Rectal smooth muscle tissue (tissue), 1 donor: ENCODE measurements at regions not wholly inside any gene's neighbourhood (a gene's known extent, or its start where the extent isn't known, plus 50 kb on each side); places are given as distances from the start of the nearest gene placed in this dataset.
"Not testable (repeated sequence)": the region's sequence is repeated elsewhere in the genome, so short reads cannot be mapped to it uniquely, and the experiment has no call there.

Experiments
- H3K27ac ChIP-seq: one replicate; pipeline ENCODE4 v1.7.0; 2013; ENCODE audit warnings: low read depth, low read length, inconsistent platforms
- H3K27me3 ChIP-seq: one replicate; pipeline ENCODE4 v1.7.0; 2013; ENCODE audit warnings: low read length; ENCODE audit not compliant: control insufficient read depth, insufficient read depth
- H3K36me3 ChIP-seq: one replicate; pipeline ENCODE4 v1.7.0; 2013; ENCODE audit warnings: low read length; ENCODE audit not compliant: control insufficient read depth, insufficient read depth
- H3K4me1 ChIP-seq: one replicate; pipeline ENCODE4 v1.7.0; 2013; ENCODE audit warnings: low read length; ENCODE audit not compliant: control insufficient read depth, insufficient read depth
- H3K4me3 ChIP-seq: one replicate; pipeline ENCODE4 v1.7.0; 2013; ENCODE audit warnings: low read length
- H3K9ac ChIP-seq: one replicate; pipeline ENCODE4 v1.7.0; 2013; ENCODE audit warnings: low read length

DNA sequence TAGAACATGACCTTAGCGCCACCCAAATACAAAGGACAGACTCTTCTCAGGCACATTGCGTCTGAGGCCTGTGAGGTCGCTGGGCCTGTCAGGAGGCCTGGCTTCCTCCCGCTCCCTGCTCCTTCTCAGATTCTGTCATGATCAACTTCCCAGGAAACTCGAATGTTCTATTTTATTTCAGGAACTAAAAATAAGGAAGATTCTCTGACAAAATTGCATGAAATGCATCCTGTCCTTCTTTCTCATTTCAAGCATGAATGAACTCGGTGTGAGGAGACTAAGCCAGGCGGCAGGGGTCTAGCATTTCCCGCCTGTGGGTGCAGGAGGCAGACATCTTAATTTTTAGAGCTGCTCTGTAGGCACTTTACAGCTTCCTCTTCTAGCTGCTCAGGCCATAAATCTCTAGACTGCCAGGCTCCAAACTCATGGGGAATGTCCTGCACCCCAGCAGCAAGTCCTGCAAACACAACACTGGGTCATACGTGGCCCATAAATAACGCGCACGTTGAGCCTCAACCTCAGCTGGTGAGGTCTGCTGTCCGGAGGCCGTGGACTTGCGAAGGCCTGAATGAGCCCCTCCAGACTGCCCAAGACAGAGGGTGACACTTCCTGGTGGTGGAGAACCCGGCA is 109.7 kb upstream of the ZNF236 start:
- H3K27me3 ChIP-seq: no peaks in the 10 kb centered on the region
- no peak overlapping the region for H3K27ac ChIP-seq
- H3K4me3 ChIP-seq: no peak overlapping the region
- no peaks in the 10 kb centered on the region for H3K4me1 ChIP-seq
- H3K9ac ChIP-seq: no peak overlapping the region
- H3K36me3 ChIP-seq: no peaks in the 10 kb centered on the region

DNA sequence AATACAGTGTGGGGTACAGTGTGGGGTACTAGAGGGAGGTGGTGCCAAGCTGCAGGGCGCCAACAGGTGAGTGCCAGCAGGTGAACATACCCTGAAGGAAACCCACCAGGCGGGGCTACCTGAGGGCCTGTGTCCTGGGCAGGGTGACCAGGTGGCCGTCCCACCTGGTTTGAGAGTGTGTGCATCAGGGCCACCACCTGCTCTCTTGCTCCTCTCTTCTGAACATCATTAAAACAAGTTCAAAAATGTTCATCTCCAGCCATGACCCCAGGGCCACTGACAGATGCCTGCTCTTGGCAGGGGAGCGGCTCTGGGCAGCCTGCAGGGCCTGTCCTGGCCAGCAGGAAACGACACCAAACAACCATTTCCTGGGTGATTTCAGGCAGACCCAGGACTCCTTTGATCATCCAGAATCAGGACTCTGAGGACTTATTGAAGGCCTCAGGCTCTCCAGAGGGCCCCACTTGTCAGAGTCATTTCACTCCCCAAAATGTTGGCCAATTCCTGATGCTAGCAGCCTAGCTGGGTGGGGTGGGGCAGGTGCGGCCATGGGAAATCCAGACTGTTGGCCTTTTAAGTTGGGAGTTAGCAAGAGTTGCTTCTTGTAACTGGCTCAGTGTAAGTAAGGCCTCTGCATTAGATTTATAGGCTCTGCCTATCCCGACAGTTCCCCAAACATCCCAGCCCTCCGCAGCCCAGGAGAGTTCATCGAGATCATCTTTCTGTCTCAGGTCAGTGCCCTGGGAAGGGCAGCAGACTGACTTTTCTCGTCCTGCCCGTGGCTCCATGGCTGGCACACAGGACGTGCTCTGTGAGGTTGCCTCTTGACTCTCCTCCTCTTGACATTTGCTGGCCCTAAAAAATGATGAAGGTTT is 111.5 kb upstream of the ZNF236 start:
- H3K4me3 ChIP-seq: no peak overlapping the region
- no peak overlapping the region for H3K9ac ChIP-seq
- H3K4me1 ChIP-seq: no peaks in the 10 kb centered on the region
- H3K27me3 ChIP-seq: no peaks in the 10 kb centered on the region
- no peak overlapping the region for H3K27ac ChIP-seq
- H3K36me3 ChIP-seq: no peaks in the 10 kb centered on the region

DNA sequence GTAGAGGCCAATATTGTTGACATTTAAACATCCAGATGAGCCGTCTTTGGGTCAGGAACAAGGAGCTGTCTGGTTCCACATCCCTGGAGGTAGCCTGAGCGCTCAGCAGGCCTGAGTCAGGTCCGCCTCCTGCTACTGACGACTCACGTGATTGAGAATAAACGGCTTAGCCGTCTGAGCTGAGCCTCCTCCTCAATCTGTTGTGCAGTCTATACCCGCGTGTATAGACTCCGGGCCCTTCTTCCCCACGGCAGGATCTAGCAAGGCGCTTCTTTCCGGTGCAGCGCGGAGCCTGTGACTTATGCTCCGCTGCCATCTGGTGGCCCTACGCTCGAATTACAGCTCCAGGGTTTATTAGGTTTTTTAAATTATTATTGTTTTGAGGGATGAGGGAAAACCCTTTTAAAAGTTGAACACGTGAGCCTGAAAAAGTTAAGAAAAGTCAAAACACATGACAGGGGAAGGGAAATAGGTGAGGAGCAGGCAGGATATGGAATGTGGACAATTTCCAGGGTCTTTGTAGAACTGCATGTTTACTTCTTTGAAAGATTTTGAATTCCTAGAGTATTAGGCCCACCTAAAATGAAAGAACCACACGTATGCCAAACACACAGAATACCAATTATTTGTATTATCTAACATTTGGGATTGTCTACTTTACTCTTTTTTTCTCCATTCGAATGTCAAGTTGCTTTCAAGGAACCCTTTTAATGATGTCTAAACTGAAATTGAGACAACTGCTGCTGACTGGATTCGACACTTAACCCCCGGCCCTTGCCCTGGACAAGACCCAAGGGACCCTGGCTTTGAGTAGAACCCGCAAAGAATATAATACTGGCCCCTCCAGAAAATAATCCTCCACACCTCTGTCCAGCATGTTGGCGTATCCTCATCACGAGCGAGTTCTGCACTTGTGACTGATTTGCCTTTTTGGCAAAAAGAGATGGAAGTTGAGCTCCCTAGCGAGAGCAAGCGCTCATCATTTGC is 112.4 kb upstream of the ZNF236 start:
- H3K27me3 ChIP-seq: no peaks in the 10 kb centered on the region
- no peaks in the 10 kb centered on the region for H3K36me3 ChIP-seq
- no peaks in the 10 kb centered on the region for H3K4me1 ChIP-seq
- H3K4me3 ChIP-seq: no peak overlapping the region
- H3K27ac ChIP-seq: no peak overlapping the region
- H3K9ac ChIP-seq: no peak overlapping the region

DNA sequence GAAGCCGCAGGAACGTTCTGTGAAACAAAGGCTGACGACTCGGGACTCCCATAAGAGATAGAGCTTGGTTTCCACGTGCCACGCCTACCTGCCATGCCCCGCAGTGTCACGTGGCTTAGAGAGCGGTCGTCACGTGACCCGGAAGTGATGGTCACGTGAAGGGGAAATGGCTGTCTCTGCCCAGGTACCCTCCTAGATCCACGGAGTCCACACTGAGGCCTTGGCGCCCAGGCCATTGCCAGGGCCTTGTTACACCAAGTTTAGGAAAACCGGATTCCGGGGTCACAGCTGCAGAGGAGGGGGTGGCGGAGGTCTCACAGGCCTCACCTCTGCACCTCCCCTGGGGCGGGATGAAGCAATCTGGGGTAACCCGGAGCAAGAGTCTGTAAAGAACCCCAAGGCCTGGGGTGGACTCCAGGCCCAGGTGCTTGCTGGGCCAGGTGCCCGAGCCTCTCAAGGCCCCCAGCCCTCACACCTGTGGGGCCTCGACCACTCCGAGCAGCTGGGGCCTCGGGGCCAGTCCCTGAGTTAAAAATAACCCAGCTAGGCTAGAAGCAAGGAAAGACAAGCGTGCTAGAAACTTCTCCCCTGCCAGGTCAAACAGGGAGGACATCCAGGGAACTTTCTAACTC is 113.5 kb upstream of the ZNF236 start:
- Histone ChIP-seq H3K4me3 (no peak overlapping the region), H3K9ac (no peak overlapping the region), H3K36me3 (no peaks in the 10 kb centered on the region), H3K4me1 (no peaks in the 10 kb centered on the region), H3K27ac (no peak overlapping the region), H3K27me3 (no peaks in the 10 kb centered on the region)

DNA sequence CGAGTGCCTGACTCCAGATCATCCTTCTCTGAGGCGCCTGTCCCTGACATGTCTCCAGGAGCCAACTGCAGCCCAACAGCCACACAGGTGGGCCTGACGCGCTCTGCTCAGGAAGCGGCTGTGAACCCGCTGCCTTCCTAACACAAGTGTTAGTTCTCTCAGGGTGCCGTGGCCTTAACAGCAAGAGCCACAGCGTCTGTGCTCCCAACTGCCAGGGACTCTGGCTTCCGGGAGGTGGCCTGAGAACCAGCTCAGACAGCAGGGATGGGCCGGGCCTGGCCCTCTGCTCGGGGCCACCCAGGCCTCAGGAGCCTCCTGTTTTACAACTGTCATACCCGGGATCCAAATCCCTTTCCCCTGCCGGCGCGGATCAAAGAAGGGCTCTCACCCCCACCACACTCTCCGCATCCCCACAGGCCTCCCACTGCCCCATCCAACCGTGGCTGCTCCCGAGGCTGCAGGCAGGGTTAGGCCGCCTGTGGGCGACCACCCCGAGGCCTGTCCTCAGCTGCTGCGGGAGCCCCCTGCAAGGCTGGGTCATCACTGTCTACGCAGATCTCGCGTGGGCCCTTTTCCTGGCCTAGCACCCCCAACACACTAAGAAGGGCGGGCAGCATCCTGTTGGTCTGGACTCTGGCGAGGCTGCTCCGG is 114.2 kb upstream of the ZNF236 start:
- no peak overlapping the region for H3K27ac ChIP-seq
- no peaks in the 10 kb centered on the region for H3K36me3 ChIP-seq
- H3K9ac ChIP-seq: no peak overlapping the region
- no peak overlapping the region for H3K4me3 ChIP-seq
- H3K27me3 ChIP-seq: no peaks in the 10 kb centered on the region
- no peaks in the 10 kb centered on the region for H3K4me1 ChIP-seq

DNA sequence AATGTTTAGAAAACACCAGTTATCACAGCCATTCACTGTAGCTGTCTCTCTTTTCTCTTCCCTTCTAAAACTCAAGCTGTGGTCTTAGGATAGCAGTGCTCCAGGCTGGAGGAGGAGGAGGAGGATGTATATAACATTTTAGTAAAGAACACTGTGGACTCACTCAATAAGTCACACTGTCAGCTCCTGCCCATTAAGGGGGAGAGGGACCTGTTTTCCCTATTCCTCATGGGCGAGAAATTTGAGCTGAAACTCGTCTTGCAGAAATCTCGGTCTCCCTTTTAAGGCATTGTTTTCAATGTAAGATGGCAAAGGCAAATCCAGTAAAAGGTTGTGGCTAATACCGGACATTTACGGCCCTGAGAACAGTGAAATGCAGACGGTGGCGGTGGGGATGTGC is 114.8 kb upstream of the ZNF236 start:
- Histone ChIP-seq H3K27me3 (no peaks in the 10 kb centered on the region), H3K4me3 (no peak overlapping the region), H3K27ac (no peak overlapping the region), H3K36me3 (no peaks in the 10 kb centered on the region), H3K9ac (no peak overlapping the region), H3K4me1 (no peaks in the 10 kb centered on the region)

DNA sequence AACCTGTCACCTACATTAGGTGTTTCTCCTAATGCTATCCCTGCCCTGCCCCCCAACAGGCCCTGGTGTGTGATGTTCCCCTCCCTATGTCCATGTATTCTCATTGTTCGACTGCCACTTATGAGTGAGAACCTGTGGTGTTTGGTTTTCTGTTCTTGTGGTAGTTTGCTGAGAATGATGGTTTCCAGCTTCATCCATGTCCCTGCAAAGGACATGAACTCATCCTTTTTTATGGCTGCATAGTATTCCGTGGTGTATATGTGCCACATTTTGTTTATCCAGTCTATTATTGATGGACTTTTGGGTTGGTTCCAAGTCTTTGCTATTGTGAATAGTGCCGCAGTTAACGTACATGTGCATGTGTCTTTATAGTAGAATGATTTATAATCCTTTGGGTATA is 117.8 kb upstream of the ZNF236 start:
- H3K4me1 ChIP-seq, H3K27me3 ChIP-seq, H3K9ac ChIP-seq, H3K4me3 ChIP-seq, H3K36me3 ChIP-seq, H3K27ac ChIP-seq: not testable (repeated sequence)

DNA sequence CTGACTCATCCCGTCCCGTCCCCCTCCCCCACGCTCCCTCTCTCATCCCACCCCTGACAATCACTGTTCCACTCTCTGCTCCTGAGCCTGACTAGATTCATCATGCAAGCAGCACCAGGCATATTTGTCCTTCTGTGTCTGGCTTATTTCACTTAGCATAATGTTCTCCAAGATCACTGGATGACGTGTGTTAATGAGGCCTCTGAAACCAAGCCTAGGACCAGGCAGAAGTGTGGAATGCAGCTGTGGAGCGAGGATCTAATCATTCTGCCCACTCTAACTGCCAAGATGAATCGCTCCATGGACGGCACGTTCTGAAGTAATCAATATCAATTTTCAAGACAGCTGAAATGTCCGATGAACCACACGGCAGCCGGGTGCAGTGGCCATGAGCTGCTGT is 122.4 kb upstream of the ZNF236 start:
- Histone ChIP-seq H3K9ac (no peak overlapping the region), H3K27me3 (no peaks in the 10 kb centered on the region), H3K4me1 (no peaks in the 10 kb centered on the region), H3K36me3 (no peaks in the 10 kb centered on the region), H3K27ac (no peak overlapping the region), H3K4me3 (no peak overlapping the region)

DNA sequence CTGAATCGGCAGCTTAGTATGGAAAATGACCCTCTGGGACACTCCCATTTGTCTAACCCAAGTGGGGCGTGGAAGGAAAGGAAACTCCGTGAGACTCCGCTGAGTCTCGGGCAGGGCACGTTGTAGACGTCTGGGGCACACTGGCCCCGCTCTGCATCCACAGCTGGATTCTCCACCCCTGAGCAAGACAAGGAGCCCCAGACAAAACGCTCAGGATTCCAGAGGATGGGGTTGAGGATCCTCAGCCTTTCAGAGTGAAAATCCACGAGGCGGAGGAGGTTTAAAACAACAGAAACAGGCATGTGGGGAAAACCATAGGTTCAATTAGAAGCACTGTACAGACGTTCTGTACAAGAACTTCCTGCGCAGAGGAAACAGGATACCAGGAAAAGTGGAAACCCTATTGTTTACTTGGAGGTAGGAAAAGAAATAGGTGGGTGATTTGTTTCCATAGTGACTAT is 124.9 kb upstream of the ZNF236 start:
- no peaks in the 10 kb centered on the region for H3K36me3 ChIP-seq
- H3K27me3 ChIP-seq: no peaks in the 10 kb centered on the region
- no peak overlapping the region for H3K9ac ChIP-seq
- no peaks in the 10 kb centered on the region for H3K4me1 ChIP-seq
- no peak overlapping the region for H3K27ac ChIP-seq
- H3K4me3 ChIP-seq: peak overlapping the region; percentile 25

DNA sequence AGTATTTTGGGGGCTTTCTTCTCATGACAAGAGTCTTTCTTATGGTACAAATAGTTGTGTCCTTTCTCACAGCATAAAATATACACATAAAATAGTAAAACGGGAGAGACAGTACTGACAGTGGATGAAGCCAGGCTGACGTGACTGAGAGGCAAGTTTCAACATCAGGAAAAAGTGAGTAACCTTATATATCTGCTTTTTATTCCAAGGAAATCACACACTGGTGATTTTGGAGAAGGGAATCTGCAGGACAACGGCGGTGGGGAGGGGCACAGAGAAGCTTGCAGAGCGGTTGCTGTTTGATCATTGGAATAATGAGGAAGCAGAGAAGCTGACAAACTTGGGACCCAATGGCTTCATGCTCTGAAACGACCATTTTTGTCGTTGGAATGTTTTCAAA is 130.6 kb upstream of the ZNF236 start:
- Histone ChIP-seq H3K36me3 (no peaks in the 10 kb centered on the region), H3K27ac (no peak overlapping the region), H3K4me1 (no peaks in the 10 kb centered on the region), H3K27me3 (no peaks in the 10 kb centered on the region), H3K9ac (no peak overlapping the region), H3K4me3 (no peak overlapping the region)

DNA sequence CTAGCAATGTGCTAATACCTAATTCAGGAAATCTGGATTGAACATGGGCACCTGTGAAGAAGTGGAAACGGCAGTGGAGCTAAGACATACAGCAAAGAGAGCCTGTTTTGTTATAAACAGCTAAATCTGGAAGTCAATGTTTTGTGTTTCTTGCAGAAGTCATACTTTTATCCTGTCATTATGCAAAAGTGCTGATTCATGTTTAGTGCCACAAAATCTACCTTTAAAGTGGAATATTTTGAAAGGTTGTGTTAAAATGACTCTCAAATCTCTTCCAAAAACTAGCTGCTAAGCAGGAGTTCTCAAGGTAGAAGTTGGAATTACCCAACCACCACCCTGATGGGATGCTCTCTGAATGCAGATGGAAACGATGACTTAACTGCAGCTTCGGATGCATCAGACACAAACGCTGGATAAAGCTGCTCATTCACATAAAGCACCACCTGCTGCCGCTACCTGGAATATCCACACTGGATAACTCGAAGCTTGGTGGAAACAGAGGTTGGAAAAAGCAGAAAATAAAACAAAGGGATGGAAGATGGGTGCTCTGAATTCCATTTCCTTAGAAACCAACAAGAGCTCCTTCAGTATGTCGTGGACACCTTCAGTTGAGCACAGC is 132.6 kb upstream of the ZNF236 start:
- H3K27ac ChIP-seq: no peak overlapping the region
- H3K9ac ChIP-seq: no peak overlapping the region
- no peak overlapping the region for H3K4me3 ChIP-seq
- no peaks in the 10 kb centered on the region for H3K27me3 ChIP-seq
- H3K4me1 ChIP-seq: no peaks in the 10 kb centered on the region
- no peaks in the 10 kb centered on the region for H3K36me3 ChIP-seq
